Pulmonary artery endothelial cell (primary cell): ENCODE measurements at regions not wholly inside any gene's neighbourhood (a gene's known extent, or its start where the extent isn't known, plus 50 kb on each side); places are given as distances from the start of the nearest gene placed in this dataset.
"Not testable (repeated sequence)": the region's sequence is repeated elsewhere in the genome, so short reads cannot be mapped to it uniquely, and the experiment has no call there.

Experiments
- DNase-seq: peaks from one replicate; pipeline ENCODE4 v3.0.0-alpha.2; 2011; ENCODE audit warnings: low read depth, low spot score

DNA sequence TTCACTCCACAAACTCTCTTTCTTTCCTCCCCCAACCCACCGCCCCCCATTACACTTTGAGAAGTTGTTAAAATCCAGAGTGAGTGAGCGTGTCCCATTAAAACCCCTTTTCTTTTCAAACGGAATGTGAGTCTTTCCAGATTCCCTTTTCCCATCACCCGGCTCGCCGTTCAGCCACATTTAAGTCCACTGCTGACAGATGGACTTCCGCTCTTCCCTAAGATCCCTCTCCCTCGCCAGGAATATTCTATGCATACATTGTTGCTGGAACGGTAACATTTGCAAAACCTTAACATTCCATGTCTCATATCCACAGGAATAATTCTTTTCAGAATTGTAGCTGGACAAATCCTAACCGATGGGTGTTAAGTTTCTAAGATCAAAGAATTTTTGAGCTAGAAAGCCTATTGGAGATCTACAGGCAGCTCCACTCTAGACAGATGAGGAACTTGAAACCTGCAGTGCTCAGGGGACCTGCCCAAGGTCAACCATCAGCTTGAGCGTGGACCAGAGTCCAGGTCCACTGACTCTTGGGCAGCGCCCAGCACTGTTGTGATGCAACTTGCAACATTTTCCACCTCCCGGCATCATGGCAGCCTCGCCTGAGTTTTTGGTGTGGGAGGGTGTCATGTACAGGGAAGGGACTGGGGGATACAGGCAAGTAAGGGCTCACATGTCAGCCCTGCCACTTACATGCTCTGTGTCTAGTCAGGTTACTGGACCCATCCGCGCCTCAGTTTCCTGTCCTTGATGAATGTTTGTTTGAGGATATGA lies 500.1 kb downstream of the CCDC171 start:
- no peak for DNase-seq

DNA sequence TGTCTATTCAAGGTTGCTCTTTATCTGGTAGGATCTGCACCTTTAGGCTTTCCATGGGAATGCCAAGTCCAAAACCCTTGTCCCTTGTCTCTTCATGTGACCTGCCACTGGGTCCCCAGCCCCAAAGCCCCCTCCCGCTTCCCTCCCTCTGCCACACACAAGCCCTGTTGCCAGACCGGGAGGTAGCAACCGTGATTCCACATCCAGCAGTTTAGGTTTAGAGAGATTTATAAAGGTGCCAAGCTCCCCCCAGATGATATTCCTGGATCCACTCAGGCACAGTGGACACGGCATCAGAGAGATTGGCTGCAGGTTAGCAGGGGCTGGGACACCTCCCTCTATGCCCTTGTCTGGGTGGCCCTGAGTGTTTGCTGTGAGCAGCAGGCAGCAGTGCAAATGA lies 504.7 kb downstream of the CCDC171 start:
- DNase-seq: no peak

DNA sequence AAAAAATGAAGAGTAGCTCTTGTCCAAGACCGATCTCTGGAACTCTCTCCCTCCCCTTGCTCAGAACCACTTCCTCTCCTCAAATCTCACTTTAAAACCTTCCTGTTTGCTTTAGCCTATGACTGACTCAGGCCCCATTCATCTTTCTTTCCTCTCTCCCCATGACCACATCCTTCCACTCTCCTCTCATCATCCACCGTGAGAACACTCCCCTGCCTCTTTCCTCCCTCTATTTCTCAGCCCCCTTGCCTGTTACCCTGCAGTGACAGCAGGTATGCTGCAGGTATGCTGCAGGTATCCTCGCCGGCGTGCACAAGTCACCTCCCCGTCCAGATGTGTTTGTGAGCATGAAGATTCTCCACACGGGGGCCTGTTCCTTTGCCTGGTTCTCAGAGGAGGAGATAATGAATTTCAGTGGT lies 505.3 kb downstream of the CCDC171 start:
- DNase-seq: no peak

DNA sequence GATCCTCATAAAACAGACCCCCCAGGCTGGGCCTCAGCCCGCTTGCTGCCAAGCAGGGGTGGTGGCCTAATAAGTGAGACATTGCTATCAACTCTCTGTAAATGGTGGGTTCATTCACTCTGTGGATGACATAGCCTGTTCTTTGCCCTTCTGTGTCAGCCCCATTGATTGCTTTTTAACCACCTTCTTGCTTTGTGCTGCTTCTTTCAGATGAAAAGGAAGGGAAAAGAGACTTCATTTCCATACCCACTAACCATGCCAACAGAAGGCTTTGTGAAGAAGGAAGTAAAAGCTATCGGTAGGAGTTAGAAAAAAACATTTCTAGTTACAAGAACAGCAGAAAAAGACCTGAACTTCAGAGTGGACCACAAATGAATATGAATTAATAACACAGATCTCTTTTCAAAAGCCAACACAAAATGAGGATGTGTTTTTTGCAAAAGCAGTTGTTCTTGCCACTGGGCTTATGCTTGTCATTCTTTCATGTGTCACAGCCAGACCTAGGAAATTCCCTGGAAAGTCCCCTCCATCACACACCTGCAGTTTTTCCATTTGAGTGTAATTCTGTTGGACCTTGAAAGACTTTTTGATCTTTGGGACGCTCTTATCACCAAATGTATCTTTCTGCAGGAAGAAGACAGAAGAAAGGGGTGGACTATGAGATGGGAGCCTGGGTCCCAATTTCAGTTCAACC lies 507.7 kb downstream of the CCDC171 start:
- DNase-seq: no peak

DNA sequence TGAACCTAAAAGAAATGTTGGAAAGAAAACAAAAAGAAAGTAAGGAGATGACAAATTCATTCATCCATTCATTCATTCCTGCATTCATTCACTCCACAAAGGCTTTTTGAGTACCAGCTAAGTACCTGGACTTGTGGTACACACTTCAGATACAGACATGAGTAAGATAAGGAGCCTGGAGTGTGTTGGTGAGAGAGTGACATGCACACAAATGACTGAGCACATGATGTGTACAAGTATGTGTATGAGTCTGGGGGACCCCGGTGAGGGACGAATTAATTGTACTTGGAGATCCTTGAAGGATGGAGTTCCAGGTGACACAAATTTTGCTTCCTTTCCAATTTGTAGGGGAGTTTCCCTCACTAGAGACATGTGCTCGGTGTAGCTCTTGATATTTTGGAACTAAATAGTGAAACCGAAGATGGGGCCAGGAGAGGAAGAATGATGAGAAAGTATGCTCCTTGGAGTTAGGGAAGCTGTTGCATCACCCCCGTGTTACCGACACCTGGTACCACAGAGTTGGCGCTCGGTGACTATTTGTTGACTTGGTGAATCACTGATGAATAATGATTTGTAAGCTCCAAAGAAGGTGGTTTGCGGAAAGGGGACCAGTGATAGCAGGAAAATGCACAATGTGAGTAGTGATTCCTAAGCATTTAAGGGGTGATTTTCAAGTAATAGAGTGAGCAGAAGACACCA lies 509.8 kb downstream of the CCDC171 start:
- no peak for DNase-seq

DNA sequence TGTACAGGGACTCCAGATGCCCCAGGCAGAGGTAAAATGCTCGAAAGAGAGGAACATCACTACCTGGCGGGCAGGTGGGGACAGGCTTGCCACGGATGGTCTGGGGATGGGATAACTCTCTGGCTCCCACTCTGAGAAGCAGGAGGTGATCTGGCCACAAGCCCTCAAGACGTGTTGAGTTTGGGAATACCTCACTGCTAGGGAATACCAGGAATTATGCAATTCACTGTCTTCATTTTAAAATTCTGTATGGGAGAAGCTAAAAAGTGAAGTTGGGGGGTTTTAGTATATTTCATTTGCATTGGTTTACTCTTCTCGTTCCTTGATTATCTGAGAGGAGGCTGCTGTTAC lies 510.4 kb downstream of the CCDC171 start:
- no peak for DNase-seq

DNA sequence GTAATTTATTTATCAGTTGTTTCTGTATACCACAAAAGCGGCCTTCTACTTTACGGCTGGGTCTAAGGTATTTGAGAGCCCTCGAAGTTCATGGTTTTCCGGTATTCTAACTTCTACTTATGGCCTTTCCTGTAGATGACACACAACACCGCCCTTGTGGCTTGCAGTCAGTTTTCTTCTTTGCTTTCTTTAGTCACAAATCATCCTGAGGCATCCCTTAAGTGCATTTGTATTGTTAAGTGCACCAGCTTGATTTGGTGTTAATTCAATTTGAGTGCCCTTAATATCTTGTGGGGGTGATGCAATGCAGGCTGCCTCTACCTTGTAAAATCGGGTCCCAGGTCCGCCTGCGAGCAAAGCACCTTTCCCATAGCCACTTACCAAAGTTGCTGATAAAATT lies 511.9 kb downstream of the CCDC171 start:
- no peak for DNase-seq

DNA sequence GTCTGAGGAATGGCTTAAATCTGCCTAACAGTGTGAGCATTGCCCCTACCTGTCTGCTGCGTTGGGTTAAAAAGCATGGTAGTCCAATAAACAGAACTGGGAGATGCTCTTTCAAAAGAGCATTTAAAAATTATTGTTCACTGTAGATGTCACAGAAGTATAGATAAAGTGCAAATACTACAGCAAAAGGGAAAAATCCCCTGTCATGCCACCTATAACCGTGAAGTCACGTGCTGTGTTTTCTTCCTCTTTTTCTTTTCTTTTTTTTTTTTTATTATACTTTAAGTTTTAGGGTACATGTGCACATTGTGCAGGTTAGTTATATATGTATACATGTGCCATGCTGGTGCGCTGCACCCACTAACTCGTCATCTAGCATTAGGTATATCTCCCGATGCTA lies 513.4 kb downstream of the CCDC171 start:
- DNase-seq: not testable (repeated sequence)

DNA sequence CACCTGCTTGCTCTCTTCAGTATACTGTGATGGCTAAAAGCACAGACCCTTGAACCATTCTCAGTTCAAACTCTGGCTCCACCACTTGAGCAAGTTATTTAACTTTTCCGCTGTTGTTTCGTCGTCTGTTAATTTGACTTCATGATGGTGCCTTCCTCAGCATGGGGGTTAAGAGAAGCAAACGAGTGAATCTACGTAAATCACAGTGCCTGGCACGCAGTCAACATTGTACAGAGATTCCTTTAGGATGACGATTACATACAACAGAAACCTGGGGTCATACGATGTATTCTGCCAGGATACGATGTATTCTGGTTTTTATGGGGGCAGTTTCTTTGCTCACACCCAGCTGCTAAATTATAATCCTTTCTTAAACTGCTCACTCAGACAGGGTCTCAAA lies 515.6 kb downstream of the CCDC171 start:
- DNase-seq: no peak

DNA sequence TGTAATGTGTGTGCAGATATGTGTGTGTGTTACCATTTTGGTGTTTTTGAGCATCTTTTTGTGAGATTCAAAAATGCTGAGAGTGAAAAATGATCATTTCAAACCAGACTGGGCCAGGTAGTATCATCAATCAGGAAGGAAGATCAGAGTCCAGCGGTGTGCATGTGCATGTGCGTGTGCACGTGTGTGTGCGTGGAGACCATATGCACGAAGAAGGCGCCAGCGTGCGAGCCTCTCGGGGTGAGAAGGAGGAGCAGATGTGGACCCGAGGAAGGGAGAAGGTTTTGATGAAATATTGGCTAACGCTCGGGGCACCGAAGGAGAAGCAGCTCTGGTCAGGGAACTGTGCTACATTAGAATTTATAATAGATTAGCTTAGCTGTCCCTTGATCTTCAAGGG lies 516.4 kb downstream of the CCDC171 start:
- no peak for DNase-seq

DNA sequence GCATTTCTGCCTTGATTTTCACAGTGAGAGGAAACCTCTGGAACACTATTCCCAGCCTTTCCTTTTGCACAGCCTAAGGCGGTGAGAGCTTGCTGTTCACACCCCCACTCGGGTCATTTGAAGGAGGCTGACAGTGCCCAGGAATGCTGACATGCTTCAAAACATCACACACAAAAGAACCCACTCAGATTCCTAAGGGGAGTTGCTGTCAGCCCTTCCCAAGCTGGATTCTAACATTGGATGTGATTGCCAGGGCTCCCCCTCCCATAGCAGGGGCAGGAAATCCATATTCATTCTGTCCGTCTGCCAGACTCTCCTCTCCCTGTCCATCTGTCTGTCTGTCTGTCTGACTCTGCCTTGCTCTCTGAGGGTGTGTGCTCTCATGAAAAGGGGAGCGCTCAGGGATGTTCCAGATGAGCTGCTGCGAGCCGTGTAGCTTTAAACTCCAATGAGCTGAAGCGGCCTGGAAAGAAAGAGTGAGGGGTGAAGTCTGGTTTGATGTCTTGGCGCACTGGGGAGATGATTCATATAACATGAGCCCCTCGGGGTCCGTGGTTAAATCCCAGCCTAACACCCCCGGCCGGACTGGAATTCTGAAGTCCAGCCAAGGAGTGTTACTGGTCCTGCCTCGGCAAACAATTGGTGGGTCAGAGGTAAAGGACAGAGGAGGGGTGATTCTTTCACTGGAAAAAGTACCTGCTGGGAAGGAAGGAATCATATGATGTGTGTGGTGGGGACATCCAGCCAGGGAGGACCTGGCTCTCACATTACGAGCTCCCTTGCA lies 517.0 kb downstream of the CCDC171 start:
- DNase-seq: no peak

DNA sequence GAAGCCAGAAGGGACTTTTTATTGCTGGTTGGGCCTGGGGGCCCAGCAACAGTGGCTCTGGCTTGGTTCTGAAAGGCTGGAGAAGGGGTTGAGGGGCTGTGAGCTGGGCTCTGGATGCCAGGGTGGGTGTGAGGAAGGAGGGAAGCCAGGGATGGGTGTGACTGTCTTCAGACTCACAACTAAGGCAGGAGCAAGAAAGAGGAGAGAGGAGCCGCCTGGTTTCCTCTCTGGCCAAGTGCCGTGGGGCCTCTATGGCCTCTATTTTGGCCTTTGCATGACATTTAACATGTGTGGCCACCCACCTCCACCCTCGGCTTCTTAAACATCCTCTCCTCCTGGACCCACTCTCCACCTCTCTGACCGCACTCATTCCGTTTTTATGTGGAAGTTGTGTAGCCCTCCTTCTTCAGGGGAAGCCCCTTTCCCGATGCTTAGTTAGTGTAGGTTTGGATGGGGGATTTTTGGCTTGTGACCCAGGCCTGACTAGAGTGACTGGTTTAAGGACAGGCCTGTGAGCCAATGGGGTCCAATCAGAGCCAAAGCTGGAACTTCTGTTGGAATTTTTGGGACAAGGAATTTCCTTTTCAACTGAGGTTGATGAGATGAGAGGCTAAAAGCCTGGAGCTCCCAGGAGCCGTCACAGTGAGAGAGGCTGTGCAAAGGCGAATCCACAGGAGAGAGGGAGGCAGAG lies 517.8 kb downstream of the CCDC171 start:
- DNase-seq: no peak

DNA sequence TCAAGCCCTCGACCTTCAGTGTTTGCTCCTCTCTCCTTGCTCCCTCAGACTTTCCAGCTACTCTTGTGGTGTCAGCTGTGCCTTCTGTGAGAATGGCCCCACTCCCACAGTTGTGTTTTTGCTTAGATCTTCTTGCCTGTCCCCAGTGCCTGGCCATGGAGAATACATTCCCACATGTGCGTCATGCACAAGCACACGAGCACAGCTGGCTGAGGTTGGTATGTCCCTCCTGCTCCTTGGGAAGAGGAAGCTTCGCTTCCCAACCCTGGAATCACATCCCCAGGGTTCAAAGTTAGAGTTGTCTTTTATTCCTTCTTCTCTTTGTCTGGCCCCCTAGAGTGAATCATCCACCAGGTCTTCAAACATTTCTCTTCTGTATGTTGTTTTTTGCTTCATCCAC lies 518.6 kb downstream of the CCDC171 start:
- DNase-seq: no peak

DNA sequence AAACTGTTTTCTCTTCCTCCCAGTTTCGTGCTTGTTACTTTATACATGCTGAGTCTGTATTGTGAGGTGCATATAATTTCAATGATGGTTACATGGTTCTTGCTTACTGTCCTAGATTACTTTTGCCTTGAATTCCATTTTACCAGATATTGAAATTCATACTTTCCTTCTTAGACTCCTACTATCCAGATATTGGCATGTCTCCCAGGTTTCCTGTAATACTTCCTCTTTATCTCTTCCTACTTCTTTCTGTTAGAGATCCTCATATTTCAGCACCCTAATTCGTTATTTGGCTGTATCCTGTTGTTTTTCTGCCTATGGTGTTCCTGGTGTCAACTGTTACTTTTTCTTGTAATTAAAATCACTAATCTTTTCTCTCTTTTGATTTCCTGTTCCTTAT lies 522.1 kb downstream of the CCDC171 start:
- DNase-seq: no peak

DNA sequence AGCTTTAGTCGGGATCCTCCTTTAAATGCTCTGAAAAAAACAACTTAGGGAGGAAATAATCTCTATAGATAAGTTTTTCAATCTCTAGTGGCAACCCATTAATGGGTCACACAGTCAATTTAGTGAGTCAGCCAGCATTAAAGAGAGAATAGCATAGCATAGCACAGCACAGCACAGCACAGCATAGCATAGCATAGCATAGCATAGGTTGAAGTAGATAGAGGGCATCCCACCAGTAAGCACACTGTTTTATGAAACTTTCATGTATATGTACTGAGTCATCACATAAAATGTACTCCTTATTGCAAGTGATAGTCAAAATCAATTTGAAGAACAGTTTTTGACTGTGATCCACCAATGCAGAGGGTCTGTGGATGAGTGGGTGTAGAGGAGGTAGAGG lies 522.9 kb downstream of the CCDC171 start:
- no peak for DNase-seq

DNA sequence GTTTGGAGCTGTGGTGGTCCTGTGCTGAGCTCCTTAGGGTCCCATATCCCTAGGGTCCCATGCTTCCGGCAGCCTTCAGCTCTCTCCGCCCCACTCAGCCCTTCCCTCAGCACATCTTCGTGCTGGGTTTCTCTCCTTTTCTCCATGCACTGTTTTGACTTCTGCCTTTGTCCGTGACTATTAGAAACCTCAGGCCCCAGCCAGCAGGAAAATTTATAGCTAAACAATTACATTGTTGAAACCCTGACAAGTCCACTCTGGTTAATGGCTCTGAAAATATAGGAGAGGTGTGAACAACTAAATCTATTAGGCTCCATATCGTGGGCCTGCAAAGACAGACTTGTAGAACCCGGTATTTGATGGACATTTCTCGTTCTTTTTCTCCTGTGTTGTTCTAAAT lies 523.7 kb downstream of the CCDC171 start:
- DNase-seq: no peak

DNA sequence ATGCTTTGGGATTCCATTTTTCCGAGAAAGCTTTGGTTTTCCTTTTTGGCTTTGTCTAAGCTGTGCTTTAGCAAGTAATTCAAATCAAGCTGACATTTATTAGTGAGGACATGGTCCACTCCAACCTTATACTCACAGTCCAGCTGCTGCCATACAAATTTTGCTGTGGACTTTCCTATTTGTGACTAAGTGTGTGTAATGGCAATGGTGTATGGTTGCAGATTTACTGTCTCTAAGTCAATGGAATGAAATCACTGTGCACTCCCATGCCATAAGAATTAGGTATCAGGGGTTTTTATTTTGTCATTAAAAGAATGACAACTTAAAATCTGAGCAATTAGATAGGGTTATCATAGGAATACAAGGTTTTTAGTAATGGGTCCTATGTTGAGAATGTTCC lies 530.0 kb downstream of the CCDC171 start:
- no peak for DNase-seq

DNA sequence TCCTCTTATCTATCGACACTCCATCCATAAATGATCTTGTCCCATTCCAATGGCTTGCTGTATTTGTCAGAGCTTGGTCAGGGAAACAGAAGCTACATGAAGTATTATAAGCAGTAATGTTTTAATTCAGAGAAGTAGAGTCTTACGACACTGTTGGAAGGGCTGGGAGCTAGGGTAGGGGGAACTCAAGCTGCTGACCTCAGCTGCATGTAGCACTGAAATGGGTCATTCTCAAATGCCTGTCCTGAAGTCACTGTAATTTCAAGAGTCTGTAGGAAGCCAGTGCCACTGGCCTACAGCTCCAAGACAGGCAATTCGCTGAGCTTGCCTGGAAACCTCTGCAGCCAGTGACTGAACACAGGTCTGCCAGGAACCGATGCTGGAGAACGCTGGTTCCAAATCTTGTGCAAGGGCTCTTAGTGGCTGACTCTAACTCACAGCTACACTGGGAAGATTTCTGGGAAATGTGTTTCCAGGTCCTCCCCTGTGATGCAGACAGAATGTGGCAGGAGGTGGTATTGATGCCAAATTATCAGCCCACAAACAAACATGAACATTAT lies 532.4 kb downstream of the CCDC171 start:
- DNase-seq: no peak

DNA sequence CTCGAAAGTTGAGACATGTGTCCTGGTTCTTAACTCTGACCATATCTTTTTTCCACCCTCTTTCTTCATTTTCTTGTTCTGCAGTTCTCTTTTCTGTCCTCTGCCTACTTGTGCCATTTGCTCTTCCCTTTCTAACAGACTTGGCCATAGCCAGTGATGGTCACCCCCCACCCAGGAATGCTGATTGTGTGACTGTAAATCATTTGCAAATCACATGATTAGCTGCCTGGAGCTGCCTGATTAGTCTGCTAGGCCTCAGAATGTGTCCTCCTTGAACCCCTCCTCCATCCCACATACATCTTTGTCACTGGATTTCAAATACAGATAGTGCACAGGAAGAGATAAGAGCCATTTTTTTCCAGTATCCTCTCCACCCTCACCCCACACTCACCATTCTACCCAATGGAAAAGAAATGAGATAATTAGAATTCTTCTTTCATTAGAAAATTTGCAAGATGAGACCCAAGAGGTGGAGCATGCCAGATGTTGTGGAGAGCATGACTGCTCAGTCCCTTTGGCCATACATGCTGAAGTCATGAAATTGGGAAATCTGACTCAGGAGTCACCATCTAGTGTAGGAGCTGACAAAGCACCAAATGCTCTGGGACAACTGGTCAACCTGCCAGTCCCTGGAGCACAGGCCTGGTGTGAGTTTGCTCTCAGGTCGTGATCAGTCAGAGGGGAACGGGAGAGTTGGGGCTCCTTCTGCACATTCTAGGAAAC lies 538.2 kb downstream of the CCDC171 start:
- no peak for DNase-seq
